Body of pancreas (tissue), 4 donors: ENCODE measurements at regions not wholly inside any gene's neighbourhood (a gene's known extent, or its start where the extent isn't known, plus 50 kb on each side); places are given as distances from the start of the nearest gene placed in this dataset.
A peak's percentile ranks its signal among the peaks of the same experiment; 100 is the strongest.

ENCODE experiments used
- CTCF ChIP-seq, 7 experiments: fragments of 450-650 bp in 4 of 7; fragments of 200-600 bp in 3 of 7; sonication (generic) in 3 of 7; IDR thresholded peaks; one replicate each; pipeline ENCODE4 v1.5.1; 2016 to 2019; ENCODE audit warnings: antibody characterized with exemption in 7 of 7
- POLR2A ChIP-seq, 3 donors: fragments of 450-650 bp; IDR thresholded peaks; one replicate each; pipeline ENCODE4 v1.6.1; 2016; ENCODE audit warnings: antibody characterized with exemption in 3 of 3, mild to moderate bottlenecking in 2 of 3

- TF ChIP-seq CTCF (IDR thresholded peaks at IDR 0.05) (no peak), POLR2A (IDR thresholded peaks at IDR 0.05) (peak in 1 of 3 donors; percentile 27)
These were observed 59.2 kb upstream of the TARBP1 start for GRCh38 chr1:234538062-234538731.
